OCI-LY7 (cell line): ENCODE measurements at regions not wholly inside any gene's neighbourhood (a gene's known extent, or its start where the extent isn't known, plus 50 kb on each side); places are given as distances from the start of the nearest gene placed in this dataset.

Experiments used
- BruUV-seq: library from RNA; stranded (reverse); fragments of 400-500 nt; replicated peaks from 2 replicates; lab custom pipeline; 2021; lab: Mats Ljungman, UMichigan
- CTCF ChIA-PET: fragments of 300-600 bp; sonication (Branson Sonifier 250); formaldehyde crosslinking; loops from one replicate; lab custom pipeline; 2022; ENCODE audit warnings: antibody characterized with exemption; ENCODE audit not compliant: unreplicated experiment; lab: Charles Lee
- POLR2A ChIA-PET: fragments of 300-600 bp; sonication (Branson Sonifier 250); formaldehyde crosslinking; loops from one replicate; lab custom pipeline; 2022; ENCODE audit warnings: antibody characterized with exemption; lab: Charles Lee
- DNase-seq: peaks from one replicate; pipeline ENCODE4 v3.0.0-alpha.2; 2015; ENCODE audit warnings: low spot score
- H2AFZ ChIP-seq: fragments of 200-600 bp; sonication (generic), shearing (Covaris generic); 2 replicates; pipeline ENCODE4 v1.6.1; 2014; ENCODE audit warnings: mild to moderate bottlenecking, antibody characterized with exemption, low read length, moderate library complexity
- H3K27ac ChIP-seq: fragments of 200-600 bp; sonication (generic); 2 replicates; pipeline ENCODE4 v1.5.1; 2014; ENCODE audit warnings: mixed run types, low read depth, mild to moderate bottlenecking, moderate library complexity, low read length, inconsistent platforms; ENCODE audit not compliant: poor library complexity, severe bottlenecking
- H3K36me3 ChIP-seq: fragments of 200-600 bp; sonication (generic); 2 replicates; pipeline ENCODE4 v1.6.1; 2014; ENCODE audit warnings: mild to moderate bottlenecking, antibody characterized with exemption, low read length, moderate library complexity, mixed read lengths; ENCODE audit not compliant: insufficient read depth
- H3K4me1 ChIP-seq: fragments of 200-600 bp; sonication (generic); 2 replicates; pipeline ENCODE4 v1.5.1; 2014; ENCODE audit warnings: mild to moderate bottlenecking, low read length; ENCODE audit not compliant: insufficient read depth, poor library complexity, severe bottlenecking
- H3K4me2 ChIP-seq: fragments of 200-600 bp; sonication (generic); 2 replicates; pipeline ENCODE4 v1.6.1; 2014; ENCODE audit warnings: mild to moderate bottlenecking, low read length
- H3K4me3 ChIP-seq: fragments of 200-600 bp; sonication (generic); 2 replicates; pipeline ENCODE4 v1.5.1; 2014; ENCODE audit warnings: mild to moderate bottlenecking, low read depth, low read length; ENCODE audit not compliant: poor library complexity, severe bottlenecking
- H3K79me2 ChIP-seq: fragments of 200-600 bp; sonication (generic); 2 replicates; pipeline ENCODE4 v1.6.1; 2016; ENCODE audit warnings: low read depth, mild to moderate bottlenecking, low read length, moderate library complexity, mixed read lengths; ENCODE audit not compliant: insufficient read depth
- H3K9me2 ChIP-seq: fragments of 200-600 bp; sonication (generic); 2 replicates; pipeline ENCODE4 v1.6.1; 2016; ENCODE audit warnings: mild to moderate bottlenecking, low read length, mixed read lengths; ENCODE audit not compliant: insufficient read depth
- H3K9me3 ChIP-seq: fragments of 200-600 bp; sonication (generic); 2 replicates; pipeline ENCODE4 v1.6.1; 2014; ENCODE audit warnings: mild to moderate bottlenecking, mixed run types, low read length, mixed read lengths
- H4K20me1 ChIP-seq: fragments of 200-600 bp; sonication (generic); 2 replicates; pipeline ENCODE4 v1.6.1; 2014; ENCODE audit warnings: mild to moderate bottlenecking, antibody characterized with exemption, low read length, moderate library complexity, mixed read lengths; ENCODE audit not compliant: insufficient read depth
- CTCF ChIP-seq: fragments of 200-600 bp; sonication (generic); conservative IDR thresholded peaks from 2 replicates; pipeline ENCODE4 v1.5.1; 2014; ENCODE audit warnings: mild to moderate bottlenecking, antibody characterized with exemption, low read length, moderate library complexity, mixed read lengths
- EZH2phosphoT487 ChIP-seq: fragments of 200-600 bp; sonication (generic); IDR thresholded peaks from 2 replicates; pipeline ENCODE4 v1.6.1; 2018; ENCODE audit warnings: low read depth, borderline replicate concordance, mild to moderate bottlenecking, mixed run types, antibody characterized with exemption, low read length, moderate library complexity, mixed read lengths
- intact Hi-C: fragments of 100-400 bp; cut with micrococcal nuclease; formaldehyde crosslinking; loops from one replicate; pipeline ENCODE4 v1.10.0; 2022; ENCODE audit not compliant: unreplicated experiment

- no peaks in the 10 kb centered on the region for H3K36me3 ChIP-seq
- intact Hi-C loops, result no loop called here
- POLR2A ChIA-PET, result no interaction called here
- no peaks in the 10 kb centered on the region for H3K79me2 ChIP-seq
- H2AFZ ChIP-seq, result no peak overlapping the region
- BruUV-seq, result no TSS peak
- H4K20me1 ChIP-seq, result no peaks in the 10 kb centered on the region
- H3K9me2 ChIP-seq, result no peaks in the 10 kb centered on the region
- H3K4me2 ChIP-seq, result no peak overlapping the region
- CTCF ChIA-PET, result no interaction called here
- no peak overlapping the region for H3K27ac ChIP-seq
- TF ChIP-seq CTCF, result no peak
- no peak for TF ChIP-seq EZH2phosphoT487
- DNase-seq, result no peak
- no peaks in the 10 kb centered on the region for H3K4me1 ChIP-seq
- no peaks in the 10 kb centered on the region for H3K9me3 ChIP-seq
- H3K4me3 ChIP-seq, result no peak overlapping the region
Observed at GRCh38 chr10:31261511-31262311, 57.3 kb upstream of the ZEB1 start.

- ChIA-PET POLR2A (no interaction called here), CTCF (no interaction called here)
- Histone ChIP-seq H3K79me2 (no peaks in the 10 kb centered on the region), H3K4me3 (no peak overlapping the region), H2AFZ (no peak overlapping the region), H3K36me3 (no peaks in the 10 kb centered on the region), H3K9me3 (no peaks in the 10 kb centered on the region), H3K4me1 (no peaks in the 10 kb centered on the region), H3K4me2 (no peak overlapping the region), H3K9me2 (no peaks in the 10 kb centered on the region), H4K20me1 (no peaks in the 10 kb centered on the region), H3K27ac (no peak overlapping the region)
- TF ChIP-seq EZH2phosphoT487, result no peak
- no peak for TF ChIP-seq CTCF
- no peak for DNase-seq
- BruUV-seq, result no TSS peak
- intact Hi-C loops, result no loop called here
Observed at GRCh38 chr10:31262672-31263071, 56.3 kb upstream of the ZEB1 start.

- CTCF ChIA-PET, result no interaction called here
- H3K9me2 ChIP-seq, result no peaks in the 10 kb centered on the region
- no peak overlapping the region for H2AFZ ChIP-seq
- no peak overlapping the region for H3K4me2 ChIP-seq
- no peak for TF ChIP-seq CTCF
- no peak for TF ChIP-seq EZH2phosphoT487
- POLR2A ChIA-PET, result no interaction called here
- H3K27ac ChIP-seq, result no peak overlapping the region
- no TSS peak for BruUV-seq
- intact Hi-C loops, result no loop called here
- H3K36me3 ChIP-seq, result no peaks in the 10 kb centered on the region
- no peaks in the 10 kb centered on the region for H3K9me3 ChIP-seq
- no peaks in the 10 kb centered on the region for H3K4me1 ChIP-seq
- H3K79me2 ChIP-seq, result no peaks in the 10 kb centered on the region
- H3K4me3 ChIP-seq, result no peak overlapping the region
- no peaks in the 10 kb centered on the region for H4K20me1 ChIP-seq
- DNase-seq, result no peak
Observed at GRCh38 chr10:31263903-31264302, 55.1 kb upstream of the ZEB1 start.
